ENCODE measurements at regions not wholly inside any gene's neighbourhood (a gene's known extent, or its start where the extent isn't known, plus 50 kb on each side); places are given as distances from the start of the nearest gene placed in this dataset.

GRCh38 chr5:158456756-158457155, 597.8 kb upstream of the CLINT1 start:
- TF ChIP-seq POLR2A (IDR thresholded peaks at IDR 0.05) = no peak
- TF ChIP-seq, protein P1, sequence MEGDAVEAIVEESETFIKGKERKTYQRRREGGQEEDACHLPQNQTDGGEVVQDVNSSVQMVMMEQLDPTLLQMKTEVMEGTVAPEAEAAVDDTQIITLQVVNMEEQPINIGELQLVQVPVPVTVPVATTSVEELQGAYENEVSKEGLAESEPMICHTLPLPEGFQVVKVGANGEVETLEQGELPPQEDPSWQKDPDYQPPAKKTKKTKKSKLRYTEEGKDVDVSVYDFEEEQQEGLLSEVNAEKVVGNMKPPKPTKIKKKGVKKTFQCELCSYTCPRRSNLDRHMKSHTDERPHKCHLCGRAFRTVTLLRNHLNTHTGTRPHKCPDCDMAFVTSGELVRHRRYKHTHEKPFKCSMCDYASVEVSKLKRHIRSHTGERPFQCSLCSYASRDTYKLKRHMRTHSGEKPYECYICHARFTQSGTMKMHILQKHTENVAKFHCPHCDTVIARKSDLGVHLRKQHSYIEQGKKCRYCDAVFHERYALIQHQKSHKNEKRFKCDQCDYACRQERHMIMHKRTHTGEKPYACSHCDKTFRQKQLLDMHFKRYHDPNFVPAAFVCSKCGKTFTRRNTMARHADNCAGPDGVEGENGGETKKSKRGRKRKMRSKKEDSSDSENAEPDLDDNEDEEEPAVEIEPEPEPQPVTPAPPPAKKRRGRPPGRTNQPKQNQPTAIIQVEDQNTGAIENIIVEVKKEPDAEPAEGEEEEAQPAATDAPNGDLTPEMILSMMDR (IDR thresholded peaks at IDR 0.05) = no peak
- TF ChIP-seq POLR2AphosphoS5 (IDR thresholded peaks at IDR 0.05) = no peak
